WI38 (cell line): ENCODE measurements at regions not wholly inside any gene's neighbourhood (a gene's known extent, or its start where the extent isn't known, plus 50 kb on each side); places are given as distances from the start of the nearest gene placed in this dataset.
"Not testable (repeated sequence)": the region's sequence is repeated elsewhere in the genome, so short reads cannot be mapped to it uniquely, and the experiment has no call there.

Experiments used
- H3K4me3 ChIP-seq: 2 replicates; pipeline ENCODE4 v1.5.1; 2011; ENCODE audit warnings: low read depth, mild to moderate bottlenecking, control low read depth, low read length
- CTCF ChIP-seq: IDR thresholded peaks from 2 replicates; pipeline ENCODE4 v1.5.1; 2012; ENCODE audit warnings: low read depth, mild to moderate bottlenecking, control low read depth, low read length

GRCh38 chr20:47886454-47887041 is 101.3 kb upstream of the SULF2 start:
- no peak for TF ChIP-seq CTCF

GRCh38 chr20:47885909-47886453 is 100.7 kb upstream of the SULF2 start:
- H3K4me3 ChIP-seq, result no peak overlapping the region
- TF ChIP-seq CTCF, result no peak

More at GRCh38 chr20:47886454-47887041, 101.3 kb upstream of the SULF2 start:
- no peak overlapping the region for H3K4me3 ChIP-seq

GRCh38 chr20:47883940-47884339 is 98.7 kb upstream of the SULF2 start:
- not testable (repeated sequence) for H3K4me3 ChIP-seq

- no peak overlapping the region for H3K4me3 ChIP-seq
- no peak for TF ChIP-seq CTCF
Measured at GRCh38 chr20:47883186-47883585, 97.9 kb upstream of the SULF2 start.

- TF ChIP-seq CTCF, result no peak
- no peak overlapping the region for H3K4me3 ChIP-seq
Measured at GRCh38 chr20:47879771-47880170, 94.5 kb upstream of the SULF2 start.

GRCh38 chr20:47878601-47879027 is 93.3 kb upstream of the SULF2 start:
- no peak overlapping the region for H3K4me3 ChIP-seq
- no peak for TF ChIP-seq CTCF

- TF ChIP-seq CTCF, result no peak
- H3K4me3 ChIP-seq, result no peak overlapping the region
Measured at GRCh38 chr20:47876311-47877088, 91.2 kb upstream of the SULF2 start.
